ENCODE measurements at regions not wholly inside any gene's neighbourhood (a gene's known extent, or its start where the extent isn't known, plus 50 kb on each side); places are given as distances from the start of the nearest gene placed in this dataset.
A peak's percentile ranks its signal among the peaks of the same experiment; 100 is the strongest.
"Not testable (repeated sequence)": the region's sequence is repeated elsewhere in the genome, so short reads cannot be mapped to it uniquely, and the experiment has no call there.

DNA sequence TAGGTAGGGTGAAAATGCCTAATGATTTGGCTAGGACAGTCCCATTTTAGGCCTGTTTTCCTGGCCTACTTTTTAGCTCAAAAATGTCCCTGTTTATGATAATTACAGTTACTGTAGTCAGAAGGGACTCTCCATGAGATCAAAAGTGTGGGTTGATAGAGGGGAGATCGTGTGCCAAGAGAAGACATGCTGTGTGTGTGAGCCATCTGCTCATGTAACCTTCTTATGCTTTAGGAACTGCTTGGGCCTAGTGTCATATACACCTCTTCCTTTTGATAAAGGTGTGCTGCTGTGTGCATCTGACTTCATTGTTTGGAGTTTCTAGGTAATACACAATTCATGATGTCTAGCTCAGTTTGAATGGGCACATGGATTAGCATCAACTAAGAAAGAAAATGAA lies 786.5 kb downstream of the PDCD6IP start:
- no peak for DNase-seq (ENCODE audit: low read depth)

DNA sequence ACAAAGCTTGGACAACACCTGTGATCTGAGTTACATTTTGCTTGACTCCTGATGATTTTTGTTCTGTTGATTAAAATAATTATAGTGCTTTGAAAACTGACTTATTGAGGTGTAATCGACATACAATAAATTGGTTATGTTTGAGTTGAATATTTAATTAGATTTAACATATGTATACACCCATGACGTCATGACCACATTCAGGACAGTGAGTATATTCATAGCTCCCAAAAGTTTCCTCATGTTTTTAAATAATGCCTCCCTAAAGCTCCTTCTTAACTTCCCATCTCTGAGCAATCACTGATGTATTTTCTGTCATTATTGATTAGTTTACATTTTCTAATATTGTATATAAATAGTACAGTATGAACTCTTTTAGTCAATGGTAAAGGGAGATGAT lies 801.2 kb downstream of the PDCD6IP start:
- DNase-seq (ENCODE audit: low read depth), result no peak

DNA sequence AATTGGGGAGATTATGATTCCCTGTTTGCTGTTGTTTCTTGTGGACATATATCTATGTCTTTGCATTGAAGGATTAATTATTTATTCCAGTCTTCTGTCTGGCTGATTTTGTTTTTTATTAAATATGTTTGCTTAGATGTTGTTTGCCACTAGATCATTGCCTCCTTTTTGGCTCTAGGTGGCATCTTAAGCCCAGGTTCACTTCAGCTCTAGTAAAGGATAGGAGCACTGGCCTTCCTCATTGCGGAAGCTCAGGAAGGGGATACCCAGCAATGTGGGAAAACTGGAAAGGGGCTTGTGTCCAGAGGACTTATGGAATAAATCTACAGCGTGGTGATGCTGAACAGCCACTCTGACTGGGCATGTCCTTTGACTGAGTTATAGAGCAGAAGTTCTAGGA lies 821.6 kb downstream of the PDCD6IP start:
- peak; percentile 17 for DNase-seq (ENCODE audit: low read depth)

DNA sequence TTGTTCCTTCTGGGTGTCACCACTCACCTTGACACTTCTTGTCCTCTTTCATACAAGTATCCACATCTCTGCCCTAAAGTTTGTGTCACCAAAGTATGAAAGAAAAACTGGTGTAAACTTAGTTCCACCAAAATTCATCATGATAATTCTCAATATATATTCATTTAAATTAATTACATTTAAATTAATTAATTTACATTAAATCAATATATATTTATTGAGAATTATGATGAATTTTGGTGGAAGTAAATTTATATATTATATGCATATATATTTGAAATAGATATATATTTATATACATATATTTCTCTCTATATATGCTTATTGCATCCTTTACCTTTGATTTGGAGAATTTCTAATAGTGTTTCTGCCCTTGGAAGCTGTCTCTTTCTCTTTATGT lies 828.3 kb downstream of the PDCD6IP start:
- DNase-seq (ENCODE audit: low read depth), result no peak

DNA sequence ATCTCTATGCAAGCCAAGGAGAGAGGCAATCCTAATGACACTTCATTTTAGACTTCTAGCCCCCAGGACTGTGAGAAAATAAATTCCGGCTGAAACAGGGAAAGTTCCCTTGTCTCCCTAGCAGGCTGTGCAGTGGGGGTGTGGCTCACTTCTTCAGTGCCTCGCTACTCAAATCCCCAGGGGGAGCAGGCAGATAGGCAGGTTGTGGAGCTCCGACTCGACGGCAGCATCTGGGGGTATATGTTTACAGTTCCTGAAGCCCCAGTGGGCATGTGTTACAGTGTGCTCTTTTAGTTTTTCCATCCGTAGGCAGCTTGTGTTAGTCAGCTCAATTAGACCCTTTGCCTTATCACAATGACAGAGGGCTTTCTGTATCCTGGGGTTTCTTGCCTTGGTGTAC lies 836.5 kb downstream of the PDCD6IP start:
- DNase-seq (ENCODE audit: low read depth), result no peak

DNA sequence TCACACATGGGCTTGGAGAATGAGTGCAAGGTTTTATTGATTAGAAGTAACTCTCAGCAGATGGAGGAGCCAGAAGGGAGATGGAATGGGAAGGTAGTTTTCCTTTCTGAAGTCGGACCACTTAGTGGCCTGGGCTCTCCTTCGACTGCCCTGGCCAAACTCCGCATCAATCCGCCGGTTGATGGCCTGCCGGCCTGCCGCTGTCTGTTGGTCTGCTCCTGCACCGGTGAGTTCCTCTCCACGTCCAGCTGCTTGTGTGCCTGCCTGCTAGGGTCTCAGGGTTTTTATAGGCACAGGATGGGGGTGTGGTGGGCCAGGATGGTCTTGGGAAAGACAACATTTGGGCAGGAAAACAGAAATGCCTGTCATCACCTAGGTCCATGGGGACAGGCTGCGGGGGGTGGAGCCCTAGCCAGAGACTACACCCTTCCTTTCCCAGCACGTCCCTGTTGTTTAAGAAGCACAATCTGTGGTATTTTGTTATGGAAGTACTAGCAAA lies 837.0 kb downstream of the PDCD6IP start:
- no peak for DNase-seq (ENCODE audit: low read depth)

DNA sequence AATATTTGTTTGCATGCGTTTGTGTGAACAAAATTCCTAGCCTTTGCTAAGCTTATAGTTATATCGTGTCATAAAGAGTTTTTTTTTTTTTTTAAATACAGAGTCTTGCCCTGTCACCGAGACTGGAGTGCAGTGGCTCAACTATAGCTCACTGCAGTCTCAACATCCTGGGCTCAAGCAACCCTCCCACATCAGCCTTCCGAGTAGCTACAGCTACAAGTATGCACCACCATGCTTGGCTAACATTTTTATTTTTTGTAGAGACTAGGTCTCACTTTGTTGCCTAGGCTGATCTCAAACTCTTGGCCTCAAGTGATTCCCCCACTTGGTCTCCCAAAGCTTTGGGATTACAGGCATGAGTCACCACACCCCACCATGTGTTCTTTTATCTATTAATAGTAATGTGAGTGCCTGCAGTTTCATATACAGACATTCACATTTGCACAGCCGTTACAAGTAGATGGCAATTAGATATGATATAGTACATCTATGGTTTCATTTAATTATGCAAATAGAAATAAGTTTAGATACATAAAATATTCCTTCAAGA lies 848.6 kb downstream of the PDCD6IP start:
- peak; percentile 21 for DNase-seq (ENCODE audit: low read depth)

DNA sequence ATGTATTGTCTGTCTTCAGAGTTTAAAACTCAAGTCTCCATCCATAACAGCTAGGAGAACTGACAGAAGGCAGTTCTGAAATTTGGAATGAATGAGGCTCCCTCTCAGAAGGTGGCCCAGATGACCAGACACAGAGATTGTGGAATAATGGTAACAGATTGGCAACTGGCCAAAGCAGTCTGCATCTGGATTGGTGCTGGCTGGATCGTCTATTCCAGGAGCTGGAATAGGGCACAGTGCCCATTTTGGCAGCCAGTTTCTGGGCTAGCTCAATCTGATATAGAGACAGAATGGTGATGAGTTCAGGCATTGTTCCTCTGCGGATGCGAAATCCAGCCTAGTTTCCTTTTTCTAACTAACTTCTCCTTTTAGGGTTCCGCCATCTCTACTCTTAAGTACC lies 851.7 kb downstream of the PDCD6IP start:
- DNase-seq (ENCODE audit: low read depth), result no peak

DNA sequence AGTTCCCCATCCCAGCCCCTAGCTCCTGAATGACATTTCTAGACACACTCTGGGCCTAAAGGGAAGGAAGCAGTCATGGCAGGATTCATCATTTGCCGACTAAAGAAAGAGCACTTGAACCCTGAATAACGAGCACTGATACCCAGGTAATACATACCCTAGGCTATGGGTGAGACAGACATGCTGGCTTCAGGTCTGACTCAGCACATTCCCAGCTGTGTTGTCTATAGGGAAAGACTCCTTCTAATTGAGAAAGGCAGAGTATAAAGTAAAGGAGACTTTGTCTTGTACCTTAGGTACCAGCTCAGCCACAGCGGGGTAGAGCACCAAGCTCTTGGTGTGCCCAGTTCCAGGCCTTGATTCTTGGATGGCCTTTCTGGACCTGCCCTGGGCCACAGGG lies 870.5 kb downstream of the PDCD6IP start:
- DNase-seq (ENCODE audit: low read depth), result no peak

DNA sequence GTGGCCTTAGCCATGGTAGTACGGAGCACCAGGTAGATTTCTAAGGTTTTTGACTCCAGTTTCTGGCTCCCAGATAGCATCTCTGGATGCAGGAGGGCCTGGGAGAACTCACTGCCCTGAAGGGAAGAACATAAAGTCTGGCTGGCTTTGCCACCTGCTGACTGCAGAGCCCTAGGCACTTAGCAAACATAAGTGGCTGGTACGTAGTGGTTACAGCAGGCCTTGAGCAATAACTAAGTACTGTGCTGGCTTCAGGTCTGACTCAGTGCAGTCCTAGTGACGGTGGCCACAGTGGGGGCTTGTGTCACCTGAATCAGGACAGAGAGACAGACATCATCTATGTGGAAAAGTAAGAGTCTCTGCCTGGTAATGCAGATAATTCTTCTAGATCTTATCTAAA lies 871.1 kb downstream of the PDCD6IP start:
- DNase-seq (ENCODE audit: low read depth), result no peak

DNA sequence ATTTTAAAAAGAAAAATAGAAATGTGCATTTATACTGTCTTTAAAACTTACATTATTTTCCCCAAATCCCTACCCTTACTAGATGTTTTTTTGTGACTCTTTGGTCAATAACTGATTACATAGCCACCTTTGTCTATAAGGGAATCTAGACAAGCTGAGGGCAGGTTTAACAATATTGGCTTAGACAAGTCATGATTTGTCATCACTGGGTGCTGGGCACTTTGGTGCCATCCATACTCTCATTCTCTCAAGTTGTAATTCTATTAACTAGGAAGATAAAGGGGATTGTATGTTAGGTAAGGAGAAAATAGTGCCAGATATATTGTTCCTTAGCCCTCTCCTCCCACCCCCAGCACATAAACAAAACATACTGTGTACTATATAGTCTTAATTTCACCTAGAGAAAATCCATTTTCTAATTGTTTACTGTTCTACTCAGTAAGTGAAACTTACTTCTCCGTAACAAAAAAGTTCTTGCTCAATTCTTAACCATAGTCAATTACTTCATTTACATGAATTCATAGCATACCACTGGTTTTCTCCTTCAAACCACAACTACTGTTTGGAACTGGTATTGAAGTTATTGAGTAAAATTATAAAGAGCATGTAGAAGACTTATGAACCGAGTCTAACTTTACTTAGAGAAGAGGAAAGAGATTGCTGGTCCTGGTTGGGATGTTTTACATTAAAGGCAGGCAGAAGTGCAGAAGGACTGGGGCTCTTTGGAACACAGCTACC lies 877.1 kb downstream of the PDCD6IP start:
- DNase-seq (ENCODE audit: low read depth), result peak; percentile 44

DNA sequence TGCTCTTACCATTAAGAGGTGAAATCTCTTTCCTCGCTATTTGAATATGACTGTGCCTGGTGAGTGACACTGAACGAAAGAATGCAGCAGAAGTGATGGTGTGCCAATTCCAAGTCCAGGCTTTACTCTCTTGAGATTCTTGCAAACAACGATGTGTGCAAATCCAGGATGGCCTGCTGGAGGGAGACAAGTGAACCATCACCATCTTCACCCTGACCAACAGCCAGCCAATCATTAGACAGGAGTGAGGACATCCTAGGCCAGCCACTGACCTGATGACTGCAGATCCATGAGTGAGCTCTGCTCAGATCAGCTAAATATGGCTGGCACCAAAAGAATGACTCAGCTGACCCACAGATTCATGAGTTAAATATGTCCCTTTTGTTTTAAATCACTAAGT lies 878.0 kb downstream of the PDCD6IP start:
- DNase-seq (ENCODE audit: low read depth), result peak; percentile 63

DNA sequence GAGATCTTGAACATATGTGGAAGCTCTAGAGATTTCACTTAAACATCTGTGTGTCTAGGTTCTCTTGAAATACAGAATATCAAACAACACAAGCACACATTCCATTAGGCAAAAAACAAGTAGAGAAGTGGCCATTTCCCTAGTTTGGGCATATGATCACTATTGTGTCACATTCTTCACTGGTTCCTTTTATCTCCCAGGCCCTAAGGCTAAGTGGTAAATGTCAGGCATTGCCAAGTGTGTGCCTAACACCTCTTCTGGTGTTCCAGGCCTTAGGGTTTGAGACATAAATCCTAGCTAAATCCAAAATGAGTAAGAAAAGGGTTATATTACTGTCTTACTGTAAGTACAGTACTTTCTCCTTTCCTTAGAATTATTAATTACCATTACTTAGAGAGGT lies 880.1 kb downstream of the PDCD6IP start:
- no peak for DNase-seq (ENCODE audit: low read depth)

DNA sequence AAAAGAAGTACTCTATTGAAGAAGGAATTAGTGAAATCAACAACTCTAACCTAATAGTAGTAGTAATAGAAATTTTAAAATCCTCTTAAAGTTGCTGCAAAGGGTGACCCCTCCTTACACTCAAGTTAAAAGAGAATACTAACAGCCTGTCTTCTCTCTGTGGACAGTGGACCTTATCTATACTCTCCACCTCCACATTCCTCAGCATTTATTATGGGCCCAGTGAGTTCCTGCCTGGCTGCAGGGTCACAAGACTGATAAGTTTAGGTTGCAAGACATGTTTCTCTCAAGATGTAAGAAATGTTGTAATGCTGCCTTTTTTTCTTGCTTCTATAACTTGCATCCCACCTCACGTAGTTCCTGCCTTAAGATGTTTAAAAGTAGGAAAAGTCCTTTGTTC lies 880.6 kb downstream of the PDCD6IP start:
- DNase-seq (ENCODE audit: low read depth), result not testable (repeated sequence)

DNA sequence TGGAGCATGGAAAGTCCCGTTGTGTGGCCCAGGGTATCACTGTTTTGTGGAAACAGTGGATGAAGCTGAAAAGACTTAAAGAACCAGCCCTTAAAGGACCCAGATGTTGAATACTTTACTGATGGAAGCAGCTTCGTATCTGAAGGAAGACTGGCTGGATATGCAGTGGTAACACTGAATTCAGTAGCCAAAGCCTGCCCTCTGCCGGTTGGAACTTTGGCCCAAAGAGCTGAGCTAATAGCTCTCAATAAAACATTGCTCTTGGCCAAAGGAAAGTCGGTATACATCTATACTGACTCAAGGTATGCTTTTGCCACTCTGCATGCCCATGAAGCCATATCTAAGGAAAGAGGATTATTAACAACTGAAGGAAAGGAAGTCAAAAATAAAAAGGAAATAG lies 885.4 kb downstream of the PDCD6IP start:
- peak; percentile 47 for DNase-seq (ENCODE audit: low read depth)

DNA sequence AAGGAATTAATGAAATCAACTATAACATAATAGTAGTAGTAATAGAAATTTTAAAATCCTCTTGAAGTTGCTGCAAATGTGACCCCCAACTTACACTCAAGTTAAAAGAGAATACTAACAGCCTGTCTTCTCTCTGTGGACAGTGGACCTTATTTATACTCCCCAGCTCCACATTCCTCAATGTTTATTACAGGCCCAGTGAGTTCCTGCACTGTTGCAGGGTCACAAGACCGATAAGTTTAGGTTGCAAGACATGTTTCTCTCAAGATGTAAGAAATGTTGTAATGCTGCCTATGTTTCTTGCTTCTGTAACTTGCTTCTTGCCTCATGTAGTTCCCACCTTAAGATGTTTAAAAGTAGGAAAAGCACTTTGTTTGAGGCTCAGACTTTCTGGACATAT lies 888.1 kb downstream of the PDCD6IP start:
- no peak for DNase-seq (ENCODE audit: low read depth)

DNA sequence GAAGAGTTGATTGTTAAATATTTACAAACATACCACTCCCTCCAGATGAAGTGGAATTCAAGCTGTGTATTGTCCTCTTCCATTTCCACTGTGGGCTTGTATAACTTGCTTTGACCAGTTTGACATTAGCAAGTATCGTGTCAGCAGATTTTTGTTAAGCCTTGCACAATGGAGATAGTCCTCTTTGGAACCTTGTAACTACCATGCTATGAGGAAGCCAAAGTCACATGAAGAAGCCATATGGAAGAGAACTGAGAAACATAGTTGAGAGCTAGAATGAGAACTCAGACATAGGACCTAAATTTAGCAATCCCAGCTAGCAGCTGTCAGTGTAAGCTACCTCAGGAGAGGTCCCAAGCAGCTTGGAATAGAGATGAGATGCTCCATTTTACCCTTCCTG lies 889.2 kb downstream of the PDCD6IP start:
- DNase-seq (ENCODE audit: low read depth), result no peak

DNA sequence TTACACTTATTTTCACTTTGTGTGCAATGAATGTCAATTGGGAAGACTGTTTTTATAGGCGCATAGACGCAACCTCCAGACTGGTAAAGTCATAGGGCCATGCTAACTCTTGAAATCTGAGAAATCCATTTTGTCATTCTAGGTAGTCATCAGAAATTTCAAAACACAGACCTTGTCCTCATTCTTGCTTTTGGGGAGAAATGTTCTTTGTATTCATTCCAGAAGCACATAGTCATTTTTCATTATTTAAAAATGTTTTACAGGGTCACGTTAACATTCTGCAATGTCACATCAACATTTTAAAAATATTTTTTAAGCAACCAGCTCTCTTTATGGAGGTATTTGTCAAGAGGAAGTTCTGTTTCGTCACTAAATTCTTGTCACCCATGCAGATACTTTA lies 898.4 kb downstream of the PDCD6IP start:
- DNase-seq (ENCODE audit: low read depth), result no peak

DNA sequence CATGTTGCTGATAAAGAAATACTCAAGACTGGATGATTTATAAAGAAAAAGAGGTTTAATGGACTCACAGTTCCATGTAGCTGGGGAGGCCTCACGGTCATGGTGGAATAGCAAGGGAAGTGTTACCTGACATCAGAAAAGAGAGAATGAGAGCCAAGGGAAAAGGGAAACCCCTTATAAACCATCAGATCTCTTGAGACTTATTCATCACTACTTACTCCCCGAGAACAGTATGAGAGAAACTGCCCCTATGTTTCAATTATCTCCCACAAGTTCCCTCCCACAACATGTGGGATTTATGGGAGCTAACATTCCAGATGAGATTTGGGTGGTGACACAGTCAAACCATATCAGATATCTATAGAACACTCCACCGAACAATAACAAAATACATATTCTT lies 904.6 kb downstream of the PDCD6IP start:
- DNase-seq (ENCODE audit: low read depth), result no peak

DNA sequence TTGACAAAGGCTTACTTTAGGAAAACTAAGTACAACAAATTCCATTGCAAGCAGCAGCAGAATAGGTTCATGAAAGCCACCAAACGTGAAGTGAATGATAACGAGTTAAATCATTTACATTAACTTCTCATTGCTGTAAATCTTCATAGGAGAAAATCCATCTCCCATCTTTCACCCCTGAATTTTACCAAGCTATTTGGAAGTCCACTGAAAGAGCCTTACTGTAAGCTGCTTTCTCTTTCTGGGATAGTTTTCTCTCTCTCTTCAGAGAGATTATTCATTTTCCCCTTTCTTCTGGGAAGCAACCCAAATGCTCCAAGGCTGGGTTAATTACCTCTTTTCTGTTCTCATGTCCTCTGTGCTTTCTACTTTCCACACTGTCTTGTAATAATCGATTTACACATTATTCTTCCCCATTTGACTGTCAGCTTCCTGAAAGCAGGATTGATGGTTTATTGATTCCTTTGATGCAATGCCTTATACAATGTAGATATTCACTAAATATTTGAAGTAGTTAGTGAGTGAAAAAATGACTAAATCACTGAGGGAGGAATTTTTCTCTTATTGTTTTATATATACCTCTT lies 914.3 kb upstream of the ARPP21 start:
- no peak for DNase-seq (ENCODE audit: low read depth)

DNA sequence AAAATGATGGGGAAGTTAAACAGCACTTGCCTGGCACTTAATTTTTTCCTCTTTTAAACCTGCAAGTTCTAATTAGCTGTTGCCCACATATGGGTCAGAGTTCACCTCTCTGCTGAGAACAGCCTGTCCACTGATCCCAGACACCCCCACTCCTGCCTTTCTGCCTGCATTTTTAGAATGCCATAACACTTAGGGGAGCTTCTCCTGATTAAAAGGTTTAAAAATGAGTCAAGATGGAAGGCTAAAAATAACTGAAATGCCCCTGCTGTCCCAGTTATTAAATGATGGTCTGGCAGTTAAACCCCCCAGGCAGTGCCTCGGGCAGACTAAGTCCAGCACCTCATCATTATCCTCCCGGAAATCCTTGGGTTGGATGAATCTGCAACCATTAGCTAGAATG lies 913.6 kb upstream of the ARPP21 start:
- no peak for DNase-seq (ENCODE audit: low read depth)

DNA sequence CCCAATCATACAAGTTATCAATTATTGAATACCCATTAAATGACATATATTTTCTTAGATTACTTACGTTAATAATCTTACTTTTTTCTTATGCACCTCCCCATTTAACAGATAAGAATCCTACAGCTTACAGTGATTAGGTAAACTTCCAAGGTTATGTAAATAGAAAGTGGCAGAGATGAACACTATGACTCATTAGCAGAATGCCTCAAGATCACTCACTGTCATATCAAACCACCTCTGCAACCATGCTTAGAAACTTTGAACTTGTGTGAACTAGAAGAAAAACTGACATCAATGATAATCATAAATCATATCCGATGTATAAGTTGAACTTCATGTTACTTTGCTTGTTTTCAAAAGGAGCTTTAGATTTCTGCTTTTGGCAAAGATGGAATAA lies 911.6 kb upstream of the ARPP21 start:
- no peak for DNase-seq (ENCODE audit: low read depth)

DNA sequence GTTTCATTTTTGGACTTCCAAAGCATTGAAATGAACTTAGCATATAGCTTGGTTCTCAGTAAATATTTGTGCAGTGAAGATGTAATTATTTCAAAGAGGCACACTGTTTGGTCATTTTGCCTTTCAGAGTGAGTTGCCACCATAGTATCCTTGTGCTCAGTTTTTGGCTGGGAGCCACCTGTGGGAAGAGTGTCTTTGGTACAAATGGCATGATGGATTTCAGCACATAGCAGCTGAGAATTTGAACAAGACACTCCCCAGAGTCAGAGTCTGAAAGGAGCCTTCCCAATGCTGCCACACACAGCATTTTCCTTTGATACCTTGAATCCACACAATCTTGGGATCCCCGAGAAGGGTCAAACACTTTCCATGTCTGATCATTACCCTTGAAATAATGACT lies 897.2 kb upstream of the ARPP21 start:
- no peak for DNase-seq (ENCODE audit: low read depth)

Data from HT1080 (cell line).